H1 (cell line): ENCODE measurements at regions not wholly inside any gene's neighbourhood (a gene's known extent, or its start where the extent isn't known, plus 50 kb on each side); places are given as distances from the start of the nearest gene placed in this dataset.

ENCODE experiments used
- CTCF ChIA-PET: fragments of 300-600 bp; sonication (Branson Sonifier 250); formaldehyde crosslinking; loops from one replicate; lab custom pipeline; 2021; ENCODE audit not compliant: partially characterized antibody; lab: Charles Lee
- POLR2A ChIA-PET: fragments of 300-600 bp; sonication (Branson Sonifier 250); formaldehyde crosslinking; loops from one replicate; lab custom pipeline; 2021; ENCODE audit warnings: inconsistent platforms; ENCODE audit not compliant: partially characterized antibody; lab: Charles Lee
- DNase-seq, 2 experiments: peaks; one replicate each; pipeline versions ENCODE4 v3.0.0 to v3.0.0-alpha.2; 2010 to 2022; ENCODE audit warnings: low spot score in 2 of 2, low read depth in 1 of 2, mixed read lengths in 1 of 2
- FAIRE-seq: peaks from 2 replicates; lab custom pipeline; 2011; peaks lifted over from hg19 to GRCh38; lab: Jason Lieb, UNC
- H2AFZ ChIP-seq: 2 replicates; pipeline ENCODE4 v1.8.1; 2012; ENCODE audit warnings: low read length, inconsistent platforms
- H2AK5ac ChIP-seq: 2 replicates; pipeline ENCODE4 v1.6.1; 2013; ENCODE audit warnings: low read depth, low read length
- H2BK120ac ChIP-seq: replicated peaks from 2 replicates; pipeline ENCODE3; 2013; ENCODE audit warnings: low read depth, low read length, inconsistent platforms
- H2BK12ac ChIP-seq: 2 replicates; pipeline ENCODE4 v1.6.1; 2013; ENCODE audit warnings: low read depth, low read length
- H2BK15ac ChIP-seq: 2 replicates; pipeline ENCODE4 v1.6.1; 2013; ENCODE audit warnings: low read length
- H2BK20ac ChIP-seq: 2 replicates; pipeline ENCODE4 v1.6.1; 2013; ENCODE audit warnings: low read length
- H2BK5ac ChIP-seq: 2 replicates; pipeline ENCODE4 v1.6.1; 2013; ENCODE audit warnings: low read depth, low read length
- H3K14ac ChIP-seq: 2 replicates; pipeline ENCODE4 v1.6.1; 2013; ENCODE audit warnings: inconsistent platforms; ENCODE audit not compliant: insufficient read length
- H3K18ac ChIP-seq: 2 replicates; pipeline ENCODE4 v1.6.1; 2013; ENCODE audit warnings: low read length; ENCODE audit errors: extremely low read depth
- H3K23ac ChIP-seq: 2 replicates; pipeline ENCODE4 v1.6.1; 2013; ENCODE audit warnings: inconsistent platforms; ENCODE audit not compliant: insufficient read length
- H3K23me2 ChIP-seq: 2 replicates; pipeline ENCODE4 v1.6.1; 2013; ENCODE audit warnings: low read depth, low read length
- H3K27ac ChIP-seq: 2 replicates; pipeline ENCODE4 v1.6.1; 2011; ENCODE audit warnings: low read depth, low read length, inconsistent platforms
- H3K27me3 ChIP-seq, 4 experiments: replicated peaks in 1 of 4; 1 replicate in 1 of 4; 2 replicates in 3 of 4; pipeline versions ENCODE4 v1.6.1 to v1.8.1; 2011 to 2013; ENCODE audit warnings: low read length in 3 of 4, mild to moderate bottlenecking in 3 of 4, inconsistent platforms in 2 of 4, mixed read lengths in 2 of 4, moderate library complexity in 1 of 4; ENCODE audit not compliant: control insufficient read depth in 3 of 4, insufficient read depth in 3 of 4; ENCODE audit errors: extremely low read depth in 1 of 4
- H3K36me3 ChIP-seq, 4 experiments: 2 replicates each; pipeline versions ENCODE4 v1.6.1 to v1.8.1; 2011 to 2013; ENCODE audit warnings: mild to moderate bottlenecking in 4 of 4, low read length in 3 of 4, moderate library complexity in 2 of 4, control low read depth in 1 of 4, inconsistent platforms in 1 of 4; ENCODE audit not compliant: insufficient read depth in 4 of 4, control insufficient read depth in 2 of 4
- H3K4ac ChIP-seq: replicated peaks from 2 replicates; pipeline ENCODE3; 2013; ENCODE audit warnings: low read length, low read depth, mixed read lengths, inconsistent platforms; ENCODE audit not compliant: insufficient read length
- H3K4me1 ChIP-seq, 4 experiments: replicated peaks in 1 of 4; 1 replicate in 1 of 4; 2 replicates in 3 of 4; pipeline versions ENCODE4 v1.6.1 to v1.8.1; 2011 to 2013; ENCODE audit warnings: low read length in 3 of 4, inconsistent platforms in 2 of 4, mixed read lengths in 1 of 4; ENCODE audit not compliant: insufficient read depth in 4 of 4, control insufficient read depth in 3 of 4
- H3K4me2 ChIP-seq, 2 experiments: 2 replicates each; pipeline versions ENCODE4 v1.6.1 to v1.8.1; 2011 to 2013; ENCODE audit warnings: low read depth in 2 of 2, low read length in 2 of 2, control low read depth in 1 of 2, inconsistent platforms in 1 of 2, mild to moderate bottlenecking in 1 of 2; ENCODE audit not compliant: insufficient read depth in 1 of 2
- H3K4me3 ChIP-seq, 4 experiments: fragments of 200-600, 300-600 bp in 1 of 4; sonication (generic), shearing (Covaris generic), sonication (Bioruptor Twin) in 1 of 4; 2 replicates each; pipeline versions ENCODE4 v1.5.1 to v1.8.1; 2011 to 2016; ENCODE audit warnings: low read length in 4 of 4, low read depth in 3 of 4, control low read depth in 2 of 4, inconsistent platforms in 2 of 4, mild to moderate bottlenecking in 2 of 4, mixed read lengths in 1 of 4, moderate library complexity in 1 of 4; ENCODE audit not compliant: insufficient read depth in 2 of 4; ENCODE audit errors: extremely low read depth in 1 of 4
- H3K56ac ChIP-seq: replicated peaks from 2 replicates; pipeline ENCODE3; 2013; ENCODE audit warnings: low read depth, mild to moderate bottlenecking, mixed read lengths, low read length, inconsistent platforms; ENCODE audit not compliant: insufficient read length
- H3K79me1 ChIP-seq: 2 replicates; pipeline ENCODE4 v1.6.1; 2013; ENCODE audit warnings: low read depth, low read length, control low read depth
- H3K79me2 ChIP-seq, 2 experiments: 2 replicates each; pipeline versions ENCODE4 v1.6.1 to v1.8.1; 2012 to 2013; ENCODE audit warnings: low read length in 2 of 2, mild to moderate bottlenecking in 2 of 2, inconsistent platforms in 1 of 2; ENCODE audit not compliant: insufficient read depth in 2 of 2, control insufficient read depth in 1 of 2
- H3K9ac ChIP-seq, 4 experiments: replicated peaks in 1 of 4; 1 replicate in 1 of 4; 2 replicates in 3 of 4; pipeline versions ENCODE4 v1.6.1 to v1.8.1; 2011 to 2013; ENCODE audit warnings: low read depth in 3 of 4, low read length in 3 of 4, control low read depth in 2 of 4, mild to moderate bottlenecking in 2 of 4, moderate library complexity in 2 of 4, inconsistent platforms in 1 of 4; ENCODE audit errors: extremely low read depth in 1 of 4
- H3K9me3 ChIP-seq, 2 experiments: 2 replicates each; pipeline versions ENCODE4 v1.6.1 to v1.8.1; 2012 to 2013; ENCODE audit warnings: mild to moderate bottlenecking in 2 of 2, moderate library complexity in 2 of 2, control low read depth in 1 of 2, inconsistent platforms in 1 of 2, low read depth in 1 of 2, low read length in 1 of 2, mixed read lengths in 1 of 2; ENCODE audit not compliant: insufficient read depth in 2 of 2
- H4K20me1 ChIP-seq, 2 experiments: replicated peaks in 1 of 2; 2 replicates each; pipeline versions ENCODE3 to v1.8.1; 2011 to 2013; ENCODE audit warnings: inconsistent platforms in 2 of 2, low read length in 2 of 2, mild to moderate bottlenecking in 1 of 2; ENCODE audit not compliant: insufficient read depth in 2 of 2, control insufficient read depth in 1 of 2
- H4K5ac ChIP-seq: 2 replicates; pipeline ENCODE4 v1.6.1; 2013; ENCODE audit warnings: low read length, low read depth, mixed read lengths, inconsistent platforms; ENCODE audit not compliant: insufficient read length
- H4K8ac ChIP-seq: 2 replicates; pipeline ENCODE4 v1.8.0; 2013; ENCODE audit warnings: mild to moderate bottlenecking, moderate library complexity, low read length, inconsistent platforms; ENCODE audit not compliant: insufficient read depth; ENCODE audit errors: extremely low read depth
- H4K91ac ChIP-seq: replicated peaks from 2 replicates; pipeline ENCODE3; 2013; ENCODE audit warnings: low read length, mixed read lengths, inconsistent platforms; ENCODE audit not compliant: insufficient read length
- BRCA1 ChIP-seq: IDR thresholded peaks from 2 replicates; pipeline ENCODE4 v1.6.1; 2012; ENCODE audit warnings: low read depth, low read length, improper control_type of control experiment
- WGBS, 2 experiments: shearing (Covaris generic) in 1 of 2; methylation state at CpG; one replicate each; pipeline versions ENCODE4 v1.1.6 to v1.1.7; 2013 to 2015; ENCODE audit warnings: low lambda C conversion rate in 2 of 2, mixed read lengths in 2 of 2, inconsistent platforms in 1 of 2, low coverage in 1 of 2, missing lambda C conversion rate in 1 of 2; ENCODE audit not compliant: insufficient replicate concordance in 2 of 2, insufficient coverage in 1 of 2, insufficient read length in 1 of 2; ENCODE audit errors: extremely low coverage in 1 of 2, missing lambda C conversion rate in 1 of 2; 5-methylcytosine and 5-hydroxymethylcytosine counted together

- CTCF ChIA-PET, result interaction anchor here (0.6 kb wide), 1 partner anchor 99 kb away, joined by 3 read pairs; no protein-coding TSS in a partner anchor
- H2BK5ac ChIP-seq, result no peak overlapping the region
- POLR2A ChIA-PET, result no interaction called here
- TF ChIP-seq BRCA1, result no peak
- no peaks in the 10 kb centered on the region for H3K36me3 ChIP-seq
- no peak overlapping the region for H4K5ac ChIP-seq
- no peak for FAIRE-seq
- H3K4me1 ChIP-seq, result peaks cover 0 to 1% (median 0%) of the 10 kb centered on the region in 4 experiments; a peak in 1 of 7 replicates
- no peaks in the 10 kb centered on the region for H3K23me2 ChIP-seq
- no peak overlapping the region for H3K18ac ChIP-seq
- no peak overlapping the region for H3K4me2 ChIP-seq
- no peak overlapping the region for H3K56ac ChIP-seq
- H2BK15ac ChIP-seq, result no peak overlapping the region
- no peaks in the 10 kb centered on the region for H4K20me1 ChIP-seq
- H3K9ac ChIP-seq, result no peak overlapping the region
- no peak overlapping the region for H3K4me3 ChIP-seq
- 91% methylated on average over 3 of the region's 3 CpGs; no CpG with 5 or more reads in 1 of the 2 experiments for WGBS, 2 experiments
- H3K9me3 ChIP-seq, result peaks cover 0 to 3% of the 10 kb centered on the region in 2 experiments; a peak in 1 of 4 replicates
- no peak overlapping the region for H4K8ac ChIP-seq
- no peak overlapping the region for H3K14ac ChIP-seq
- no peak overlapping the region for H2AK5ac ChIP-seq
- no peak overlapping the region for H2AFZ ChIP-seq
- no peak overlapping the region for H4K91ac ChIP-seq
- no peak overlapping the region for H2BK20ac ChIP-seq
- no peak overlapping the region for H3K4ac ChIP-seq
- no peak overlapping the region for H2BK12ac ChIP-seq
- H3K23ac ChIP-seq, result no peak overlapping the region
- H3K79me2 ChIP-seq, result no peaks in the 10 kb centered on the region
- H3K27ac ChIP-seq, result no peak overlapping the region
- no peaks in the 10 kb centered on the region for H3K79me1 ChIP-seq
- no peak for DNase-seq
- no peak overlapping the region for H2BK120ac ChIP-seq
- H3K27me3 ChIP-seq, result no peaks in the 10 kb centered on the region
Observed at GRCh38 chr4:79185526-79186045, 140.3 kb downstream of the NAA11 start.
